ENCODE measurements at regions not wholly inside any gene's neighbourhood (a gene's known extent, or its start where the extent isn't known, plus 50 kb on each side); places are given as distances from the start of the nearest gene placed in this dataset.

DNA sequence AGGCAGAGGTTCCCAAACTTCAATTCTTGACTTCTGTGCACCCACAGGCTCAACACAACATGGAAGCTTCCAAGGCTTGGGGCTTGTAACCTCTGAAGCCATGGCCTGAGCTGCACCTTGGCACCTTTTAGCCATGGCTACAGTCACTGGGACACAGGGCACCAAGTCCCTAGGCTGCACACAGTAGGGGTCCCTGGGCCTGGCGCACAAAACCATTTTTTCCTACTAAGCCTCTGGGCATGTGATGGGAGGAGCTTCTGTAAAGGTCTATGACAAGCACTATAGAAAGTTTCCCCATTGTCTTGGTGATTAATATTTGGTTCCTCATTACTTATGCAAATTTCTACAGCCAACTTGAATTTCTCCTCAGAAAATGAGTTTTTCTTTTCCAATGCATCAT lies 420.9 kb upstream of the GRM3 start:
- DNase-seq (no peak), ATAC-seq (ENCODE audit: poor library complexity) (no peak)
- no peaks in the 10 kb centered on the region for H3K27me3 ChIP-seq (ENCODE audit: control insufficient read depth in 1 of 2, insufficient read depth in 2 of 2, low read length in 2 of 2)
- H3K9me3 ChIP-seq (ENCODE audit: control insufficient read depth in 1 of 2, insufficient read depth in 1 of 2, low read length in 2 of 2): peaks cover 0 to 29% of the 10 kb centered on the region in 2 experiments
- H3K36me3 ChIP-seq (ENCODE audit: insufficient read depth, low read length): no peaks in the 10 kb centered on the region
- Mint-ChIP-seq H3K27ac (no peak overlapping the region), H3K4me3 (no peak overlapping the region), H3K27me3 (no peaks in the 10 kb centered on the region), H3K4me1 (ENCODE audit: low read depth) (no peaks in the 10 kb centered on the region), H3K36me3 (ENCODE audit: low read depth) (no peaks in the 10 kb centered on the region), H3K9me3 (peaks cover 16% of the 10 kb centered on the region)
- POLR2A ChIA-PET: no interaction called here
- no peaks in the 10 kb centered on the region for H3K4me1 ChIP-seq (ENCODE audit: insufficient read depth, low read length)
- no peak overlapping the region for H3K4me3 ChIP-seq (ENCODE audit: low read length)
- TF ChIP-seq, protein P1, sequence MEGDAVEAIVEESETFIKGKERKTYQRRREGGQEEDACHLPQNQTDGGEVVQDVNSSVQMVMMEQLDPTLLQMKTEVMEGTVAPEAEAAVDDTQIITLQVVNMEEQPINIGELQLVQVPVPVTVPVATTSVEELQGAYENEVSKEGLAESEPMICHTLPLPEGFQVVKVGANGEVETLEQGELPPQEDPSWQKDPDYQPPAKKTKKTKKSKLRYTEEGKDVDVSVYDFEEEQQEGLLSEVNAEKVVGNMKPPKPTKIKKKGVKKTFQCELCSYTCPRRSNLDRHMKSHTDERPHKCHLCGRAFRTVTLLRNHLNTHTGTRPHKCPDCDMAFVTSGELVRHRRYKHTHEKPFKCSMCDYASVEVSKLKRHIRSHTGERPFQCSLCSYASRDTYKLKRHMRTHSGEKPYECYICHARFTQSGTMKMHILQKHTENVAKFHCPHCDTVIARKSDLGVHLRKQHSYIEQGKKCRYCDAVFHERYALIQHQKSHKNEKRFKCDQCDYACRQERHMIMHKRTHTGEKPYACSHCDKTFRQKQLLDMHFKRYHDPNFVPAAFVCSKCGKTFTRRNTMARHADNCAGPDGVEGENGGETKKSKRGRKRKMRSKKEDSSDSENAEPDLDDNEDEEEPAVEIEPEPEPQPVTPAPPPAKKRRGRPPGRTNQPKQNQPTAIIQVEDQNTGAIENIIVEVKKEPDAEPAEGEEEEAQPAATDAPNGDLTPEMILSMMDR (IDR thresholded peaks at IDR 0.05): no peak
- CTCF ChIA-PET: no interaction called here
- no peak overlapping the region for H3K27ac ChIP-seq (ENCODE audit: low read depth in 1 of 2, low read length in 2 of 2)
- intact Hi-C loops (cut with DNase I, micrococcal nuclease): no loop called here

DNA sequence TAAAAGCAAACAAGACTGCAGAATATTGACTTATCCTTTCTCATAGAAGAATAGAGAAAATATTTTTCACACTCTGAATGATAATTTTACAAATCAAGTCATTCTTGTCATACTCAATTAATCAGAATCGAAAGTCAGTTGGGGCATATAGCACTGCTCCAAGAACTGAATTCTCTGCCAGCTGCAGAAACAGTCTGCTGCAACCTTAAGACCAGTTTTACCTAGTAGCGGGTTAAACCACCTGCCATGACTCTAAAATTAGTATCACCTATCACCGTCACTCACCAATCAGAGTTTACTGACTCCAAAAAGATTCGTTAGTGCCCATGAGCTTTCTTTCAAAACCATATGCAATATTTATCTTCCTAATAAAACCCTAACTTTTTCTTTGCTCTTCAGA lies 429.0 kb upstream of the GRM3 start:
- H3K27me3 Mint-ChIP-seq: no peaks in the 10 kb centered on the region
- no peaks in the 10 kb centered on the region for H3K4me1 ChIP-seq (ENCODE audit: insufficient read depth, low read length)
- H3K27ac ChIP-seq (ENCODE audit: low read depth in 1 of 2, low read length in 2 of 2): no peak overlapping the region
- ATAC-seq (ENCODE audit: poor library complexity): no peak
- TF ChIP-seq, protein P1 (IDR thresholded peaks at IDR 0.05): no peak
- POLR2A ChIA-PET: no interaction called here
- no peaks in the 10 kb centered on the region for H3K36me3 ChIP-seq (ENCODE audit: insufficient read depth, low read length)
- H3K4me1 Mint-ChIP-seq (ENCODE audit: low read depth): no peaks in the 10 kb centered on the region
- H3K36me3 Mint-ChIP-seq (ENCODE audit: low read depth): no peaks in the 10 kb centered on the region
- no peaks in the 10 kb centered on the region for H3K27me3 ChIP-seq (ENCODE audit: control insufficient read depth in 1 of 2, insufficient read depth in 2 of 2, low read length in 2 of 2)
- intact Hi-C loops (cut with DNase I, micrococcal nuclease): no loop called here
- H3K27ac Mint-ChIP-seq: no peak overlapping the region
- CTCF ChIA-PET: no interaction called here
- no peak for DNase-seq
- no peak overlapping the region for H3K4me3 ChIP-seq (ENCODE audit: low read length)
- peaks cover 3% of the 10 kb centered on the region for H3K9me3 Mint-ChIP-seq
- no peak overlapping the region for H3K4me3 Mint-ChIP-seq
- peaks cover 0 to under 1% of the 10 kb centered on the region in 2 experiments for H3K9me3 ChIP-seq (ENCODE audit: control insufficient read depth in 1 of 2, insufficient read depth in 1 of 2, low read length in 2 of 2)

DNA sequence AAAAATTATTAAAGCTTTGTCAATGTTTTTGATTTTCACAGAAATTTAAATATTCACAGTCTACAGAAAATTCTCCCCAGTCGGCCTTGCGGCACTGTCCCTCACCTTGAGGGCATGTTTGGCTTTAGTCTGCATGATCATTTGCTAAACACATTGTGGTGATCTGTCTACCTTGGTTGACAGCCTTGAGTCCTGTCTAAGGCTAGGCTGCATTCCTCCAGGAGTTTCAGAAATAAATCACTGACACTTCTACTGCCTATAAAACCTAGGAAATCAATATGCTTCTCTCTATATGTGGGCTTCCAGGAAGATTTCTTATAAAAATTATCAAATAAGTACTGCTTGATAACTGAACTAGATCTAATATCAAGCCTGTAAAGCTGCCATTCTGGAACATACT lies 430.7 kb upstream of the GRM3 start:
- DNase-seq (no peak), ATAC-seq (ENCODE audit: poor library complexity) (no peak)
- POLR2A ChIA-PET: no interaction called here
- Histone ChIP-seq H3K4me3 (ENCODE audit: low read length) (no peak overlapping the region), H3K4me1 (ENCODE audit: insufficient read depth, low read length) (no peaks in the 10 kb centered on the region), H3K9me3 (ENCODE audit: control insufficient read depth in 1 of 2, insufficient read depth in 1 of 2, low read length in 2 of 2) (peaks cover 0 to 10% of the 10 kb centered on the region in 2 experiments), H3K27me3 (ENCODE audit: control insufficient read depth in 1 of 2, insufficient read depth in 2 of 2, low read length in 2 of 2) (no peaks in the 10 kb centered on the region), H3K27ac (ENCODE audit: low read depth in 1 of 2, low read length in 2 of 2) (no peak overlapping the region), H3K36me3 (ENCODE audit: insufficient read depth, low read length) (no peaks in the 10 kb centered on the region)
- CTCF ChIA-PET: no interaction called here
- Mint-ChIP-seq H3K4me1 (ENCODE audit: low read depth) (no peaks in the 10 kb centered on the region), H3K9me3 (peaks cover 3% of the 10 kb centered on the region), H3K4me3 (no peak overlapping the region), H3K27ac (no peak overlapping the region), H3K36me3 (ENCODE audit: low read depth) (no peaks in the 10 kb centered on the region), H3K27me3 (no peaks in the 10 kb centered on the region)
- intact Hi-C loops (cut with DNase I, micrococcal nuclease): no loop called here
- TF ChIP-seq, protein P1 (IDR thresholded peaks at IDR 0.05): no peak

Data from CD4-positive, alpha-beta T cell (primary cell).